H1 (cell line): ENCODE measurements at regions not wholly inside any gene's neighbourhood (a gene's known extent, or its start where the extent isn't known, plus 50 kb on each side); places are given as distances from the start of the nearest gene placed in this dataset.

Experiments
- CTCF ChIA-PET: fragments of 300-600 bp; sonication (Branson Sonifier 250); formaldehyde crosslinking; loops from one replicate; lab custom pipeline; 2021; ENCODE audit not compliant: partially characterized antibody; lab: Charles Lee
- POLR2A ChIA-PET: fragments of 300-600 bp; sonication (Branson Sonifier 250); formaldehyde crosslinking; loops from one replicate; lab custom pipeline; 2021; ENCODE audit warnings: inconsistent platforms; ENCODE audit not compliant: partially characterized antibody; lab: Charles Lee
- DNase-seq, 2 experiments: peaks; one replicate each; pipeline versions ENCODE4 v3.0.0 to v3.0.0-alpha.2; 2010 to 2022; ENCODE audit warnings: low spot score in 2 of 2, low read depth in 1 of 2, mixed read lengths in 1 of 2
- FAIRE-seq: peaks from 2 replicates; lab custom pipeline; 2011; peaks lifted over from hg19 to GRCh38; lab: Jason Lieb, UNC
- H2AFZ ChIP-seq: 2 replicates; pipeline ENCODE4 v1.8.1; 2012; ENCODE audit warnings: low read length, inconsistent platforms
- H2AK5ac ChIP-seq: 2 replicates; pipeline ENCODE4 v1.6.1; 2013; ENCODE audit warnings: low read depth, low read length
- H2BK120ac ChIP-seq: replicated peaks from 2 replicates; pipeline ENCODE3; 2013; ENCODE audit warnings: low read depth, low read length, inconsistent platforms
- H2BK12ac ChIP-seq: 2 replicates; pipeline ENCODE4 v1.6.1; 2013; ENCODE audit warnings: low read depth, low read length
- H2BK15ac ChIP-seq: 2 replicates; pipeline ENCODE4 v1.6.1; 2013; ENCODE audit warnings: low read length
- H2BK20ac ChIP-seq: 2 replicates; pipeline ENCODE4 v1.6.1; 2013; ENCODE audit warnings: low read length
- H2BK5ac ChIP-seq: 2 replicates; pipeline ENCODE4 v1.6.1; 2013; ENCODE audit warnings: low read depth, low read length
- H3K14ac ChIP-seq: 2 replicates; pipeline ENCODE4 v1.6.1; 2013; ENCODE audit warnings: inconsistent platforms; ENCODE audit not compliant: insufficient read length
- H3K18ac ChIP-seq: 2 replicates; pipeline ENCODE4 v1.6.1; 2013; ENCODE audit warnings: low read length; ENCODE audit errors: extremely low read depth
- H3K23ac ChIP-seq: 2 replicates; pipeline ENCODE4 v1.6.1; 2013; ENCODE audit warnings: inconsistent platforms; ENCODE audit not compliant: insufficient read length
- H3K23me2 ChIP-seq: 2 replicates; pipeline ENCODE4 v1.6.1; 2013; ENCODE audit warnings: low read depth, low read length
- H3K27ac ChIP-seq: 2 replicates; pipeline ENCODE4 v1.6.1; 2011; ENCODE audit warnings: low read depth, low read length, inconsistent platforms
- H3K27me3 ChIP-seq, 4 experiments: replicated peaks in 1 of 4; 1 replicate in 1 of 4; 2 replicates in 3 of 4; pipeline versions ENCODE4 v1.6.1 to v1.8.1; 2011 to 2013; ENCODE audit warnings: low read length in 3 of 4, mild to moderate bottlenecking in 3 of 4, inconsistent platforms in 2 of 4, mixed read lengths in 2 of 4, moderate library complexity in 1 of 4; ENCODE audit not compliant: control insufficient read depth in 3 of 4, insufficient read depth in 3 of 4; ENCODE audit errors: extremely low read depth in 1 of 4
- H3K36me3 ChIP-seq, 4 experiments: 2 replicates each; pipeline versions ENCODE4 v1.6.1 to v1.8.1; 2011 to 2013; ENCODE audit warnings: mild to moderate bottlenecking in 4 of 4, low read length in 3 of 4, moderate library complexity in 2 of 4, control low read depth in 1 of 4, inconsistent platforms in 1 of 4; ENCODE audit not compliant: insufficient read depth in 4 of 4, control insufficient read depth in 2 of 4
- H3K4ac ChIP-seq: replicated peaks from 2 replicates; pipeline ENCODE3; 2013; ENCODE audit warnings: low read length, low read depth, mixed read lengths, inconsistent platforms; ENCODE audit not compliant: insufficient read length
- H3K4me1 ChIP-seq, 4 experiments: replicated peaks in 1 of 4; 1 replicate in 1 of 4; 2 replicates in 3 of 4; pipeline versions ENCODE4 v1.6.1 to v1.8.1; 2011 to 2013; ENCODE audit warnings: low read length in 3 of 4, inconsistent platforms in 2 of 4, mixed read lengths in 1 of 4; ENCODE audit not compliant: insufficient read depth in 4 of 4, control insufficient read depth in 3 of 4
- H3K4me2 ChIP-seq, 2 experiments: 2 replicates each; pipeline versions ENCODE4 v1.6.1 to v1.8.1; 2011 to 2013; ENCODE audit warnings: low read depth in 2 of 2, low read length in 2 of 2, control low read depth in 1 of 2, inconsistent platforms in 1 of 2, mild to moderate bottlenecking in 1 of 2; ENCODE audit not compliant: insufficient read depth in 1 of 2
- H3K4me3 ChIP-seq, 4 experiments: fragments of 200-600, 300-600 bp in 1 of 4; sonication (generic), shearing (Covaris generic), sonication (Bioruptor Twin) in 1 of 4; 2 replicates each; pipeline versions ENCODE4 v1.5.1 to v1.8.1; 2011 to 2016; ENCODE audit warnings: low read length in 4 of 4, low read depth in 3 of 4, control low read depth in 2 of 4, inconsistent platforms in 2 of 4, mild to moderate bottlenecking in 2 of 4, mixed read lengths in 1 of 4, moderate library complexity in 1 of 4; ENCODE audit not compliant: insufficient read depth in 2 of 4; ENCODE audit errors: extremely low read depth in 1 of 4
- H3K56ac ChIP-seq: replicated peaks from 2 replicates; pipeline ENCODE3; 2013; ENCODE audit warnings: low read depth, mild to moderate bottlenecking, mixed read lengths, low read length, inconsistent platforms; ENCODE audit not compliant: insufficient read length
- H3K79me1 ChIP-seq: 2 replicates; pipeline ENCODE4 v1.6.1; 2013; ENCODE audit warnings: low read depth, low read length, control low read depth
- H3K79me2 ChIP-seq, 2 experiments: 2 replicates each; pipeline versions ENCODE4 v1.6.1 to v1.8.1; 2012 to 2013; ENCODE audit warnings: low read length in 2 of 2, mild to moderate bottlenecking in 2 of 2, inconsistent platforms in 1 of 2; ENCODE audit not compliant: insufficient read depth in 2 of 2, control insufficient read depth in 1 of 2
- H3K9ac ChIP-seq, 4 experiments: replicated peaks in 1 of 4; 1 replicate in 1 of 4; 2 replicates in 3 of 4; pipeline versions ENCODE4 v1.6.1 to v1.8.1; 2011 to 2013; ENCODE audit warnings: low read depth in 3 of 4, low read length in 3 of 4, control low read depth in 2 of 4, mild to moderate bottlenecking in 2 of 4, moderate library complexity in 2 of 4, inconsistent platforms in 1 of 4; ENCODE audit errors: extremely low read depth in 1 of 4
- H3K9me3 ChIP-seq, 2 experiments: 2 replicates each; pipeline versions ENCODE4 v1.6.1 to v1.8.1; 2012 to 2013; ENCODE audit warnings: mild to moderate bottlenecking in 2 of 2, moderate library complexity in 2 of 2, control low read depth in 1 of 2, inconsistent platforms in 1 of 2, low read depth in 1 of 2, low read length in 1 of 2, mixed read lengths in 1 of 2; ENCODE audit not compliant: insufficient read depth in 2 of 2
- H4K20me1 ChIP-seq, 2 experiments: replicated peaks in 1 of 2; 2 replicates each; pipeline versions ENCODE3 to v1.8.1; 2011 to 2013; ENCODE audit warnings: inconsistent platforms in 2 of 2, low read length in 2 of 2, mild to moderate bottlenecking in 1 of 2; ENCODE audit not compliant: insufficient read depth in 2 of 2, control insufficient read depth in 1 of 2
- H4K5ac ChIP-seq: 2 replicates; pipeline ENCODE4 v1.6.1; 2013; ENCODE audit warnings: low read length, low read depth, mixed read lengths, inconsistent platforms; ENCODE audit not compliant: insufficient read length
- H4K8ac ChIP-seq: 2 replicates; pipeline ENCODE4 v1.8.0; 2013; ENCODE audit warnings: mild to moderate bottlenecking, moderate library complexity, low read length, inconsistent platforms; ENCODE audit not compliant: insufficient read depth; ENCODE audit errors: extremely low read depth
- H4K91ac ChIP-seq: replicated peaks from 2 replicates; pipeline ENCODE3; 2013; ENCODE audit warnings: low read length, mixed read lengths, inconsistent platforms; ENCODE audit not compliant: insufficient read length
- ASH2L ChIP-seq: fragments of 200-600, 300-600 bp; sonication (generic); IDR thresholded peaks from one replicate; pipeline ENCODE4 v1.7.1; 2017; ENCODE audit warnings: low read length
- CHD1 ChIP-seq: IDR thresholded peaks from 2 replicates; pipeline ENCODE4 v1.6.1; 2012; ENCODE audit warnings: low read depth, low read length, improper control_type of control experiment
- EZH2 ChIP-seq: fragments of 200-600 bp; sonication (generic); IDR thresholded peaks from 2 replicates; pipeline ENCODE4 v1.7.1; 2012; ENCODE audit warnings: low read depth, mild to moderate bottlenecking, moderate library complexity, low read length, inconsistent platforms; ENCODE audit not compliant: severe bottlenecking
- HDAC2 ChIP-seq, 2 experiments: fragments of 300-600 bp in 1 of 2; sonication (generic) in 1 of 2; IDR thresholded peaks; 2 replicates each; pipeline ENCODE4 v1.6.1; 2011 to 2012; ENCODE audit warnings: low read depth in 2 of 2, low read length in 2 of 2, mild to moderate bottlenecking in 2 of 2, moderate library complexity in 2 of 2, borderline replicate concordance in 1 of 2, inconsistent platforms in 1 of 2
- POU5F1 ChIP-seq: IDR thresholded peaks from 2 replicates; pipeline ENCODE4 v1.6.1; 2011; ENCODE audit warnings: low read depth, mild to moderate bottlenecking, low read length, moderate library complexity
- WGBS, 2 experiments: shearing (Covaris generic) in 1 of 2; methylation state at CpG; one replicate each; pipeline versions ENCODE4 v1.1.6 to v1.1.7; 2013 to 2015; ENCODE audit warnings: low lambda C conversion rate in 2 of 2, mixed read lengths in 2 of 2, inconsistent platforms in 1 of 2, low coverage in 1 of 2, missing lambda C conversion rate in 1 of 2; ENCODE audit not compliant: insufficient replicate concordance in 2 of 2, insufficient coverage in 1 of 2, insufficient read length in 1 of 2; ENCODE audit errors: extremely low coverage in 1 of 2, missing lambda C conversion rate in 1 of 2; 5-methylcytosine and 5-hydroxymethylcytosine counted together

GRCh38 chr9:75418518-75418917 lies 330.2 kb downstream of the OSTF1 start:
- Histone ChIP-seq H4K8ac (no peak overlapping the region), H3K36me3 (no peaks in the 10 kb centered on the region), H2BK120ac (no peak overlapping the region), H3K4me2 (no peak overlapping the region), H3K56ac (no peak overlapping the region), H4K20me1 (no peaks in the 10 kb centered on the region), H3K4ac (no peak overlapping the region), H2BK15ac (no peak overlapping the region), H3K27me3 (no peaks in the 10 kb centered on the region), H2BK20ac (no peak overlapping the region), H3K4me3 (no peak overlapping the region), H2BK12ac (no peak overlapping the region), H3K79me1 (no peaks in the 10 kb centered on the region), H3K14ac (no peak overlapping the region), H3K9ac (no peak overlapping the region), H2AK5ac (no peak overlapping the region), H3K27ac (no peak overlapping the region), H3K9me3 (0 out of 4 replicates have a peak, but pooled peaks cover 0 to 2% of the 10 kb centered on the region in 2 experiments), H3K23ac (no peak overlapping the region), H3K79me2 (no peaks in the 10 kb centered on the region), H3K23me2 (peaks cover 6% of the 10 kb centered on the region; the same call in 1 of the 2 replicates), H4K5ac (no peak overlapping the region), H2BK5ac (no peak overlapping the region), H2AFZ (no peak overlapping the region), H4K91ac (no peak overlapping the region), H3K4me1 (peaks cover 0 to 4% (median 2%) of the 10 kb centered on the region in 4 experiments; a peak in 2 of 7 replicates), H3K18ac (no peak overlapping the region)
- TF ChIP-seq HDAC2 (IDR thresholded peaks at IDR 0.05; ENCODE audit: borderline replicate concordance in 1 of 2, low read depth in 2 of 2, low read length in 2 of 2) (no peak), POU5F1 (no peak), CHD1 (no peak), ASH2L (no peak), EZH2 (no peak)
- ChIA-PET POLR2A (no interaction called here), CTCF (interaction anchor here (0.6 to 0.9 kb wide), 2 partner anchors 10 to 360 kb away, joined by 3 read pairs; no protein-coding TSS in a partner anchor)
- WGBS, 2 experiments = 91% methylated on average over 2 of the region's 2 CpGs; no CpG with 5 or more reads in 1 of the 2 experiments
- FAIRE-seq (no peak), DNase-seq (no peak)
